Left renal cortex interstitium (tissue), 4 donors: ENCODE measurements at regions not wholly inside any gene's neighbourhood (a gene's known extent, or its start where the extent isn't known, plus 50 kb on each side); places are given as distances from the start of the nearest gene placed in this dataset.

Experiments used
- DNase-seq, 4 donors: peaks; one replicate each; pipeline ENCODE4 v3.0.0-alpha.2; 2013; ENCODE audit warnings: low read depth in 4 of 4, low spot score in 2 of 4, missing footprints in 1 of 4

DNA sequence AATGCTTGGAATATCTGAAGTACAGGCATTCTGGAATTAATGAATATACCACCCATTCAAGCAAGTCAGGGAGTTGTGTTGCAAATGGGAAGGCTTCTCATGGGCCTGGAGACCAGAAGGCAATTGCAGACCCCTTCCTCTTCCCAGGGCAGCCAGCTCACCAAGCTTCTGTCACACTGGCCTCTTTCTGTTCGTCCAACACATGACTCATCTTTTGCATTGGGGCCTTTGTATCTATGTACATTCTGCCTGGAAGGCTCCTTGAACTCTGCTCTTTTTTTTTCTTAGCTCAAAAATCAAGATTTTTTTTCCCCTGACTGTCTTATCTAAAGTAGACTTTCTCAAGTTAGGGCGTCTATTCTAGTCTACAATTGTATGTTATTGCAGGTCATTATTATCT is 132.9 kb upstream of the MYLIP start:
- DNase-seq: no peak

DNA sequence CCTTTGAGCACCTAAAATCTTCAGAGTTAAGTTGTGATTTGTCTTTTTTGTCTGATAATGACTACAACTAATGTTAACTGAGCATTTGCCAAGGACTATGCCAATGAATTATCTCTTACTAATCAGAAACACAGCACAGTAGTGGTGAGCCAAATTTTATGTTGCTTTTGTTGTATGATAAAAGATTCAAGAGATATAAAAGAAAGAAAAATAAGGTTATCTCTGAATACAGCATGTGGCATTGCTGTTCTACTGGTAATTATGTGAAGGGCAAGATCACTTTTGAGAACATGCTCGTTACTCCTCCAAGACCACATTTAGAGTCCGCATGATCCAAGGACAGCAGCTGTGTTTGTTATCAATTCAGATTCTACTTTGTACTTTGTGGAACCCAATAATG is 133.4 kb upstream of the MYLIP start:
- no peak for DNase-seq

DNA sequence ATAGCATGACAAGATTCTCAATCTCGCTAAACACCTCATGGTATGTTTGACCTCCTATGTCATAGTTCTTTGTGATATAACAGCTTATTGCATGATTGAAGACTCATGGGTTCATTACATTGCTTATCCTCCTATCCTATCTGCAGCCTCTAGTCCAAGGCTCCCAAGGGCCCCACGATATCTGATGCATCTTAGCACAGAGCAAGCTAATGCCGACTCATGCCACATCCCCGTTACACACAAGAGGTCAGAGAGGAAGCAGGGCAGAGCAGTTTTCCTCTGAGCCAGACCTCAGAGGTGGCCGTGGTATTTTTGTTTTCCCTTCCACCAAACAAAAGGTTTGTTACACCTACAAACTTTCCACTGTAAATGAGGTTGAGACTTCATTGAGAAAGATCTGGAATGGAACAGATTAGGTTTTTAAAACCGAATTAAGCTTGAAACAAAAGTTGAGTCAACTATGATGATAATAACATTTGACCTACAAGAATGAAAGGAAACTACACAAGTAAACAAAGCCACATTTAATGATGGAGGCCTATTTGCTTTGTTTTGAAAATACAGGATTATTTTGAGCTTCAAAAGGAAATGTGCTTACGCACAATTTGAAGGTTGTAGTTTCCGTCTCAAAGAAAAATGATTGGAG is 133.9 kb upstream of the MYLIP start:
- DNase-seq: no peak

DNA sequence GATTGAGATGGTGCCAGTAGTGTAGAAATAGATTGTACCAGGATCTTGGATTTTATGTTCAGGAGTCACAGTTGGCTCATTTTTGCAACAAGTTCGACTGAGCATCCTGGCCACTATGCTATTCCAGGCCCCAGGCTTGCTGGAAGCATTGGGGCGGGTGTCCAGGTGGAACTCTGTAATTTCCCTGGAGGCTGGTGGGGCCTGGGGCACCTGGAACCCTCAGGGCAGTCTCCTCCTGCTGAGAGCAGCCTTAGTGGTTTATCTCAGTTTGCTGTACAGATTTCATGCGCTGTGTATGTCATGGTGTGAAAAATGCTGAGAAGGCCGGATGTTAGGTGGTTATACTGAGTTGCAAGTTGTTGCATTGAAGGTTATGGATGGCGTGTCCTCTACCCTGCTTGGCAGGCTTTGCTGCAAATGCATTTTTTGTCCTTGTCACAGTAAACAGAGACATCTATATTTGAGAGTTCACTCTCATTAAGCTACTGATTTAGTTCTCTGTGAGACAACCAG is 135.1 kb upstream of the MYLIP start:
- DNase-seq: no peak

DNA sequence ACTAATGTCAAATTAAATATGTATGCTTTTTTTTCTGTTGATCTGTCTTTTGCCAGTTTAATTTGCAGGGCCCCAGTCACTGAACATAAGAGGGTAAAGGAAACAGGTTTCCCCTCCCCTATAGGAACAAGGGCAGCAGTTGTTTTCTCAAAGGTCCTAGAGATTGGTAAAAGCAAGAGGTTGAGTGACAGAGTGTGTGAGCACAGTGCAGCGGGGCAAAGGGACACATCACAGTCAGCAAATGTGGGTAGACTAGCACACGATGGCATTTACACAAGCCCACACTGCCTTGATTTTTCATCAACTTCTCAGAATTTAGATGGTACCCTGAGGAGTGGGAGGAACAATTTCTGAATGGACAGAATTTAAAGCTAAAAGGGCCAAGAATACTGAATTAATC is 138.7 kb upstream of the MYLIP start:
- DNase-seq: no peak

DNA sequence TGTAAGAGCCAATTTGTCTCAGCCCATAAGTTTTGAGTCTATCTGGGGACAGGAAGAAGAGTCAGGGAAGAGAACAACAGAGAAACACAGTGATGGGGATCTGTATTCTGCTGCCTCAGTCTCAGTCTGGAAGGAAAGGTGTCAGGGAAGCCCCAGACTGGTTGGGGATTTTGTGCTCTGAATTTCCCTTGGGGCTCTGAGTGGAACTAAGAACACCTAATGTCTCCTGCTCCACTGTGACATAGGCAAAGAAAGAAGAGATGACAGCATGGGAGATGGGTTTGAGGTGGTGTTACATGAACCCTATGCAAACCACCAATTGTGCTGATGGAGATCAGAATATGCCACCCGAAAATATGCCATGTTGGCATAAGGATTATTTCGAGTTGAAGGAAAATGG is 139.5 kb upstream of the MYLIP start:
- no peak for DNase-seq

DNA sequence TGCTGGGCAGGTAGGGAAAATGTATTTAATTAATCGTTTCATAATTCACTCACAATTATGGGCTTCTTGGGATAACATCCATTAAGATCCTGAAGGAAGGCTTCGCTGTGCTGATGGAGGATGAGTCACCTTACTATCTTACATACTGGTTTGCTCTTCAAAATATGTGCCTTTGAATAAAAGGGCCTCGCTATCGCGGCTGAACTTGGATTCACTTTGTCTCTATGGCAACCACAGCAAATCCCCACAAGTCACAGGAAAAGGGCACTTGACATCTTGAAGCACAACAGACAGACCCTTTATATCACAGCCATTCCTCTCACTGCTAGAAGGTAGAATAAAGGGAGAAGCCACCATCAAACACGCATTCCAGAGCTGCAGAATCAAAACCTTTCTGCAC is 141.3 kb upstream of the MYLIP start:
- no peak for DNase-seq

DNA sequence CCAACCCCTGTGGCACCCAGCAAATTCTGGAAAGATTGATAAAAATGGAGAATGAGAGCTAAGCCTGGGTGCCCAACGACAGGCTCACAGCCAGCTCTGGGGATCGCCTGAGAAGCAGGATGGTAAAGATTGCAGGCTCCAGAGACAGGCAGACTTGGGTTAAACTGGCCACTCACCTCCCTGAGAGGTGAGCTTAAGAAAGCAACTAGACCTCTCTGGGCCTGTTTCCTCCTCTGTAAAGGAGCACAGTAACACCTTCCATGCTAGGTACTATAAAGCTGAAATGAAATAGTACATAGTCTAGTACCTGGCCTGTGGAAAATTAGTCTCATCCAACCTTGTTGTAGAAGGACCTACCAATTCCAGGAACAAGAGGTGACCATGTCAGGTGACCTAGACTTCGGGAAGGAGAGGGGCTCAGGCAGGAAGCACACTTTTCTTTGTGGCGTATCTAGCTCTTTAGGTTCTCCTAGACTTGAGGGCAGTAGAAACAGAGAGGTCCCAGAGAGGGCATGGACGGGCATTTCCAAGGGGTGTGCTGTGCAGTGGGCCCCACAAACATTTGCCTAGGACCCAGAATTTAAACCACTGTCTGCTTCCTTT is 142.8 kb upstream of the MYLIP start:
- DNase-seq: no peak

DNA sequence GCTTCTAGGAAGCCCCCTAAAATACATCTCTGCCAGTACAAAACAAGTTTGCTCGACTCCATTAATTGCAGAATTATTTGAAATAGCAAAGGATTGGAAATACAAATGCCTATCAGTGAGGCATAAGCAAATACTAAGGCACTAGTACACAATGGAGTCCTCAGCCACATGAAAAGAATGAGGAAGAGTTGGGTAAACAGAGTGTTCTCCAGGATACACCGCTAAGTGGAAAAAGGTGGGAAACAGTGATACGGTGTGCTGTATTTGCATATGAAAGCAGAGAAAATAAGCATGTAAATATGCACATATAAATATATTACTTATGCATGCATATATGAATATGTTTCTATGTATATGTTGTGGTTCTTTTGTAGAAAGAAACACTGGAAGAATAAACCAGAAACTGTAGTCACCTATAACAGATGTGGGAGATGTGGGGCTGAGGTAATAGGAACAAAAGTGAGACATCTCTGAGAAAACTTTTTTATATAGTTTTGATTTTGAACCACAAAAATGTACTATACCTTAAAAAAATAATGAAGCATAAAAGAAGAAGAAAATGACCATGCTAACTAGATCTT is 143.4 kb upstream of the MYLIP start:
- no peak for DNase-seq

DNA sequence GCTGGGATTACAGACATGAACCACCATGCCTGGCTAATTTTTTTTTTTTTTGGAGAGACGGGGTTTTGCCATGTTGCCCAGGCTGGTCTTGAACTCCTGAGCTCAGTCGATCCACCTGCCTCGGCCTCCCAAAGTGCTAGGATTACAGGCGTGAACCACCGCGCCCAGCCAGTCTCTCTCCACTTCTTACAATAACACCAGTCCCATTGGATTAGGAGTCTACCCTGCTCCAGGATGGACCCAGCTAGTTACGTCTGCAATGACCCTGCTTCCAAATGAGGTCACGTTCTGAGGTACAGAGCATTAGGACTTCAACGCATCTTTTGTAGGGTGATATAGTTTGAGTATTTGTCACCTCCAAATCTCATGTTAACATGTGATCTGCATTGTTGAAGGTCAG is 146.9 kb upstream of the MYLIP start:
- no peak for DNase-seq

DNA sequence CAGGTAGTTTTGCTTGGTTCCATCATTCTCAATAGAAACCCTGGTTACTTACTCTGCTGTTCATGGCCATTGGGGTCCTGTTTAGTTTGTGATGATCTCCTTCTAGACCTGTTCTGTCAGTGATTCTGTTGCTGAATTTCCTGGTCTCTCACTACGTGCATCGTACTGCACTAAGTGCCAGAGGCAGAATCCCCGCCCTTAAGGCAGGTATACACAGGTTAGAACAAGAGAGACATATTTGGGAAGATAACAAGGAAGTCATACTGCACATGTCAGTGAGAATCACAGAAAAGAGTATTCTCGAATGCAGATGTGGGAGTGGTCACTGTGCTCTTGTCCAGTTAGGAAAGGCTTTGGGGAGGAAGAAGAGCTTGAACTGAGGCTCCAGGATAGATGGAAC is 148.1 kb upstream of the MYLIP start:
- DNase-seq: no peak

DNA sequence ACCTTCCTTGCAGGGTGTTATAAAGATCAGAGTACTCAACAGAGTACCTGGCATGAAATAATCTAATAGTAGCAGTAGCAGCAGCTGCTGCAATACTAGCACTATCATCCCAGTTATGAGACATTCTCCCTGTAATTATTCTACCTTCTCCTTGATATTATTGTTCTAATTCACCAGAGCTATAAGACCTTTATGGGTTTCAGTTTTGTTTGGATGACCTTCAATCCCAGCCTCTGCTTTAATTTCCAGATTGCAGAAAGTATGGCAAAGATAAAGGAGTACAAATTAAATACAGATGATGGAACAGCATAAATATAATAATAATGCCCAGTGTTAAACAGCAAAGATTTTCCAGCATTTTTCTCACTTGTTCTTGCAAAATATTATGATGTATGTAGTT is 150.5 kb upstream of the MYLIP start:
- no peak for DNase-seq

DNA sequence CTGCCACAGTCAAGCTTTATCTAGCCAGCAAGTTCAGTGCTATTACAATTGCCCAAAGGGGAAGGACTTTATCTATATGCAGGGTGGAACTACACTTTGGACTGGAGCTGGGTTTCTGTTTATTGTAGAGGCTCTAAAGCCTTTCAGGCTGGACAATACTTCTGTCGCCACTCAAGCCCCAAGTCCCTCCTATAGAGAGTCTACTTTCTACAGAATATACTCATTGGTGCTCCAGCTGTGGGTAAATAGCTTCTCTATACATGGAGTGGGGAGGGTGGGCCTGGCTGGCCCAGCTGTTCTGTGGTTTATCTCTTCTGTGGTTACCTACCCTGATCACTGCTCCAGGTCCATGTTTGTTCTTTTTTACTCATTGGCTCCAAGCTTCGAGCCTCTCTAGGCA is 151.8 kb upstream of the MYLIP start:
- no peak for DNase-seq

DNA sequence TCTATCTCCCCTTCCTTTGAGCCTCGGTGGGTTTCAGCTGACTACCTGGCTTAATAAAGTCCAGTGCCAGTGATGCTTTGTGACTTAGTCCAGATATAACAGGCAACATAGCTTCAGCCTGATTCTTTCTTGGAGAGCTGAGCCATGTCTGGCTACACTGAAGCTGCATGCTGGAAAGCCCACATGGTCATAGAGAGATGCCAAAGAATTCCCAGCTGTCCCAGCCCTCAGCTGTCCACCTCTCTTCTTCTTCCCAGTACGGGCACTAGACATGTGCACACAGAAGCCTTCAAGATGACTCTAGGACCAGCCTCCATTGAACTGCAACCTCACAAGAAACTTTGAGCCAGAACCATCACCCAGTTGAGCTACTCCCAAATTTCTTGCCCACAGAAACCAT is 154.1 kb upstream of the MYLIP start:
- DNase-seq: no peak

DNA sequence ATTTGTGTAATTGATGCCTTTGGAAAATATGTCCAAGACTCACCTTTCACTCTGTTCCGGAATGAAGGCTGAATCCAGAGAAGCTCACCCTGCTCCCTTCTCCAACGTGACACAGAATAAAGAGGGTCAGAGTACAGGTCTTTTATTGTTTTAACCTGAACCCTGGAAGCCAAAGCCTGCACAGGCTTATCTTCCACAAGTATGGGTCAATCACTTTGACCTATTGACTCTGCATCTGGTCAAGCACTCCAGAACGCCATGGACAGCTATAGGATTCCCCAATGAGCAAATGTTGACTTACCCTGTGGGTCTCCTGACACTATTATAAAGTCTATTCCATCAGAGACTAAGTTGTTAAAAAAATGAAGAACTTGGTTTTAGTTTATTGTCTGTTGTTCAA is 158.4 kb upstream of the MYLIP start:
- DNase-seq: no peak

DNA sequence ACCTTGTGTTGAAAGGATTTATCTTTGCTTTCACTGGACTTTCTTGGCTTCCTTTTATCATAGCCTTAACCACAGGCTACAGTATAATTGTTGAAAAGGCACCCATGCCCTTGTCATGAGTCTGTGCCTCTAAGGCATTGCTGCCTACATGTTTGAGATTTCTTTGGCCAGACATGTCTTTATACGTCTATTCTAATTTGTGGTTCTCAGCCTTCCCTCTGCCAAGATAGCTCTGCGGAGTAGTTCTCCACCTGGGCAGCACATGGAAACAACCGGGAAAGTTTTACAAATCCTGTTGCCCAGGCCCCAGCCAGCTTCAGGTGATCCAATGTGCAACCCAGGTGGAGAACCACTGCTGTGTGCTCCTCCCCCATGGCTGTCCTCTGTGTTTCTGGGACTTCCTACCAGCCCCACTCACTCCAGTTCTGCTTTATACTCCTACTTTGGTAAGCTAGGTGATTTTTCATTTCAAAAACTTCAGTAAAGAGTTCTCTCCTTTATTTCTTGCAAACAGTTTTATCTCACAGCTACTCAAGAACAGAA is 159.6 kb upstream of the MYLIP start:
- no peak for DNase-seq

DNA sequence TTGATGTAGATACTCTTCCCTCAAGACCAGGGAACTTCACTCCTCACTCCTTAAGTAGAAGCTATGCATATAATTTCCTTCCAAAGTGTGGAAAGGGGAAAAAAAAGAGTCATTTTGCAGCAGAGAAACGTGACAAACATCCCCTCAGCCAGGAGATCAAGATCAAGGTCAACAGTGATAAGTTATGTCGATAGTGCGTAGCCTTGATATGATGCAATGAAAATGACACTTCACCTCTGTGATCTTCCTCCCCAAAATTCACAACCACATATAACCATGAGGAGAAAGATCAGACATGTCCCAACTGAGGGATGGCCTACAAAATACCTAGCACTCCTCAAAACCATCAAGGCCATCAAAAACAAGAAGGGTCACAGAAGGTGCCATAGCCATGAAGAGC is 160.4 kb upstream of the MYLIP start:
- no peak for DNase-seq

DNA sequence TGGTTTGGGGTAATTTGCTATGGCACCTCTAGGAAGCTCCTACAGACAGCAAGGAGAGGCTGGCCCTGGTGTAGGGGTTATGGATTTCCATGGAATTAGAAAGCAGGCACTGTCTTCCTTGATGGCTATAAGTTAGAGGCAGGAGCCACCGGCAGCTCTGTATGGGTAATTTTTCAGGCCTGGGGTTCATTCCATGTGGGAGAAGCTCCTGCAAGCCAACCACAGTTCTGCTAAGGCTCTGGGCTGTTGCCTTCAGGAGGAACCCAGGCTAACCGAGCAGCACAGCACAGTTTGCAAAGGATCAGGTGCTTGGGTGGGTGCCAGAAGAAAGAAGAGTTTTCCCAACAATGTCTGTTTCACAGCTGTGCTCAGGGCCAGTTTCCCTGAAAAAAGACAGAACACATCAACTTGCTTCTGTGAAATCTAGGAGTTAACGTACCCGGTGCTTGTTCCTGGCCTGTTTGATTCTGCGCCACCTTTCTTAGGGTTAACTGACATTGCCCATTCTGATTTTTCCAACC is 162.8 kb upstream of the MYLIP start:
- DNase-seq: no peak

DNA sequence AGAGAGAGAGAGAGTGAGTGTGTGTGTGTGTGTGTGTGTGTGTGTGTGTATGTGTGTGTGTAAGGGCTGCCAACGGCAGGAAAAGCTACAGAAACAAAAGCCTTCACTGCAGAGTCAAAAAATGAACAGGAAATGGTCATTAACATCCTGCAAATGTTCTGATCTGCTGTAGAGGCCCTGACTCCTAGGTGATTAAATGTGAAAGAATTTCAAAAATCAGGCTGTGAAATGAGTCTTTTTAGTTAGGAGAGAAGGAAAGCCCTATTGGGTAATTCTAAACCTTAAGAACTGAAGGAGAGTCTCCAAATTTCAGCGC is 166.5 kb upstream of the MYLIP start:
- no peak for DNase-seq

DNA sequence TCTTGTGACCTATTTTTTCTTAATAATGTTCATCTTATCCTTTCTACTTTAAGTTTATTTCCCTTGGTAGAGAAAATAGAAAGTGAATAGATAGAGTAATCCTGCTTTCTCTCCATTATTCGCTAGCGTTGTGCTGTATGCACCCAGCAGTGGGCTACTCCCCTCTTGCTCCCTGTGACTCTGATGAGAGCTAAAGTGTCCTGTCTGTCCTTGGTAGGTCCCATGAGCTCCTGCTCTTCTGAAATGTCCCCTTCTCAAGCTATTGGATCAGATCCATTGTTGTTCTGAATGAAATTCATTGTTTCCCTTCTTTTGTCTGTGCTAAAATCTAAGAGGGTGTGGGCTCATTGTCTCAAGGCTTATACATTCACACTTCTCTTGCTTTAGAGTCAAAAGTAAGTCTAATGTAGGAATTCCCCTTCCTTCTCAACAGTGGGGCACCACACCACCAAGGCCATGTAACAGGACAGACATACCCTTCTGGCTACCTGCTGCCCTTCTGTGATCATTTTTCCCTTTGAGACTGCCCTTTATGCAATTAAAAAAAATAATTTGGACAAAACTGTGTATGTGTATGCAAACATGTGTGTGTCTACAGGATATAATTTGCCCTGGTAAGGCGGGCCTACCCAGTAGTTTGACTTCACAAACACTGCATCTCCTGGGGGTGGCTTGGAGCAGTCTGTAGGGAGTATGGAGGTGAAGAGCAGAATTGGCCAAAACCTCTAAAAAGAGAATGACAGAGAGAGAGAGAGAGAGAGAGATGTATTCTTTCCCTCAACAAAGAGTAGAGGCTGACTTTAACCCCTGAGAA is 167.0 kb upstream of the MYLIP start:
- no peak for DNase-seq
